Psoas muscle (tissue), 7 donors: ENCODE measurements at regions not wholly inside any gene's neighbourhood (a gene's known extent, or its start where the extent isn't known, plus 50 kb on each side); places are given as distances from the start of the nearest gene placed in this dataset.
A peak's percentile ranks its signal among the peaks of the same experiment; 100 is the strongest.

Source experiments
- ATAC-seq, 4 donors: fragments of 200-7000 bp; cut with Tn5 transposase; one replicate each; pipeline ENCODE4 v1.9.1; 2020; ENCODE audit warnings: moderate library complexity in 3 of 4, mild to moderate bottlenecking in 2 of 4
- DNase-seq, 2 donors: peaks; one replicate each; pipeline ENCODE4 v3.0.0-alpha.2; 2020
- H3K27ac ChIP-seq: fragments of 200-600 bp; one replicate; pipeline ENCODE4 v1.8.0; 2022
- H3K27me3 ChIP-seq, 3 donors: fragments of 200-600 bp in 1 of 3; one replicate each; pipeline versions ENCODE4 v1.6.1 to v1.8.0; 2013 to 2022; ENCODE audit warnings: low read length in 2 of 3, mild to moderate bottlenecking in 2 of 3, moderate library complexity in 1 of 3; ENCODE audit not compliant: insufficient read depth in 3 of 3
- H3K36me3 ChIP-seq, 2 donors: fragments of 200-600 bp in 1 of 2; one replicate each; pipeline versions ENCODE4 v1.6.1 to v1.8.0; 2013 to 2022; ENCODE audit warnings: low read depth in 1 of 2, mild to moderate bottlenecking in 1 of 2, moderate library complexity in 1 of 2; ENCODE audit not compliant: insufficient read depth in 1 of 2
- H3K4me1 ChIP-seq: fragments of 200-600 bp; one replicate; pipeline ENCODE4 v1.8.0; 2022
- H3K4me3 ChIP-seq: fragments of 200-600 bp; one replicate; pipeline ENCODE4 v1.8.0; 2022; ENCODE audit warnings: mild to moderate bottlenecking
- H3K9me3 ChIP-seq: fragments of 200-600 bp; one replicate; pipeline ENCODE4 v1.8.0; 2022
- CTCF ChIP-seq: fragments of 200-600 bp; IDR thresholded peaks from one replicate; pipeline ENCODE4 v1.8.0; 2022; ENCODE audit warnings: antibody characterized with exemption
- WGBS, 3 donors: extraction: QIAGEN DNeasy Blood & Tissue Kit; methylation state at CpG; one replicate each; pipeline versions ENCODE4 v1.1.6 to v1.1.7; 2013; 5-methylcytosine and 5-hydroxymethylcytosine counted together
- intact Hi-C, 2 donors: fragments of 100-400 bp; cut with DNase I; formaldehyde crosslinking; loops; one replicate each; pipeline versions ENCODE4 v1.11.0 to v1.14.2; 2022
- donor health status: healthy with polysubstance abuse.
- donor health status: DM: no; HTN: no; CAD: no; lungs with moderate emphysema.
- donor health status: Bipolar disorder and iron deficiency.
- donor health status: healthy.
- donor health status: DM: yes; HTN: yes; CAD: no.
- donor health status: DM: no; HTN: no; CAD: no.
- donor health status: DM: yes; HTN: yes; CAD: no.

GRCh38 chr12:86551146-86551571 lies 295.0 kb upstream of the MGAT4C start:
- Histone ChIP-seq H3K27me3 (no peaks in the 10 kb centered on the region), H3K27ac (no peak overlapping the region), H3K36me3 (no peaks in the 10 kb centered on the region), H3K4me3 (no peak overlapping the region), H3K9me3 (no peaks in the 10 kb centered on the region), H3K4me1 (no peaks in the 10 kb centered on the region)
- ATAC-seq (peak; percentile 36 to 64 (median 50)), DNase-seq (peak; percentile 31 to 72)
- intact Hi-C loops: no loop called here
- TF ChIP-seq CTCF: no peak
- WGBS, 3 donors: 20 to 36% (median 21%) methylated on average over 1 of the region's 1 CpG

GRCh38 chr12:86550218-86551145 lies 294.3 kb upstream of the MGAT4C start:
- Histone ChIP-seq H3K4me1 (no peaks in the 10 kb centered on the region), H3K27ac (no peak overlapping the region), H3K4me3 (no peak overlapping the region), H3K9me3 (no peaks in the 10 kb centered on the region), H3K36me3 (no peaks in the 10 kb centered on the region), H3K27me3 (no peaks in the 10 kb centered on the region)
- WGBS, 3 donors: 36 to 63% (median 47%) methylated on average over 7 of the region's 7 CpGs
- DNase-seq: no peak
- TF ChIP-seq CTCF: no peak
- ATAC-seq: peak in 2 of 4 donors; percentile 15 to 30
- intact Hi-C loops: no loop called here

- Histone ChIP-seq H3K4me1 (no peaks in the 10 kb centered on the region), H3K27ac (no peak overlapping the region), H3K27me3 (no peaks in the 10 kb centered on the region), H3K36me3 (no peaks in the 10 kb centered on the region), H3K4me3 (no peak overlapping the region), H3K9me3 (no peaks in the 10 kb centered on the region)
- DNase-seq: no peak
- 26 to 37% (median 29%) methylated on average over 3 of the region's 3 CpGs for WGBS, 3 donors
- no peak for ATAC-seq
- TF ChIP-seq CTCF: no peak
- intact Hi-C loops: no loop called here
Observed at GRCh38 chr12:86543716-86544115, 287.5 kb upstream of the MGAT4C start.

- intact Hi-C loops: no loop called here
- ATAC-seq (no peak), DNase-seq (no peak)
- Histone ChIP-seq H3K36me3 (no peaks in the 10 kb centered on the region), H3K4me1 (no peaks in the 10 kb centered on the region), H3K27ac (no peak overlapping the region), H3K9me3 (no peaks in the 10 kb centered on the region), H3K4me3 (no peak overlapping the region), H3K27me3 (no peaks in the 10 kb centered on the region)
- TF ChIP-seq CTCF: no peak
- WGBS, 3 donors: 74 to 77% (median 75%) methylated on average over 1 of the region's 1 CpG
Observed at GRCh38 chr12:86530996-86531655, 274.9 kb upstream of the MGAT4C start.
